ENCODE measurements at regions not wholly inside any gene's neighbourhood (a gene's known extent, or its start where the extent isn't known, plus 50 kb on each side); places are given as distances from the start of the nearest gene placed in this dataset.

- H3K9ac ChIP-seq (ENCODE audit: low read length): no peak overlapping the region
- RAD21 ChIA-PET (ENCODE audit: low non-redundant PET in 1 of 2, low total read pairs in 2 of 2, uncharacterized antibody in 2 of 2, unreplicated experiment in 2 of 2): no interaction called here
Observed at GRCh38 chr1:178574345-178574744, 61.4 kb downstream of the TEX35 start.

GRCh38 chr1:178575611-178576361, 62.9 kb downstream of the TEX35 start:
- BruUV-seq (replicated peaks): no TSS peak
- TF ChIP-seq TCF7L2 (IDR thresholded peaks at IDR 0.05; ENCODE audit: borderline replicate concordance, extremely low read depth, insufficient read depth, insufficient read length) (no peak), ZFX (IDR thresholded peaks at IDR 0.05) (no peak), CEBPB (IDR thresholded peaks at IDR 0.05; ENCODE audit: low read depth) (no peak), SRF (IDR thresholded peaks at IDR 0.05; ENCODE audit: low read depth) (no peak), EZH2 (IDR thresholded peaks at IDR 0.05) (no peak), CBX3 (IDR thresholded peaks at IDR 0.05; ENCODE audit: low read depth) (no peak), ZNF274 (IDR thresholded peaks at IDR 0.05; ENCODE audit: low read depth, low read length) (no peak), POLR2AphosphoS5 (IDR thresholded peaks at IDR 0.05; ENCODE audit: low read depth, low read length) (no peak), SIN3A (IDR thresholded peaks at IDR 0.05; ENCODE audit: low read depth) (no peak)
- TF ChIP-seq, protein P1, sequence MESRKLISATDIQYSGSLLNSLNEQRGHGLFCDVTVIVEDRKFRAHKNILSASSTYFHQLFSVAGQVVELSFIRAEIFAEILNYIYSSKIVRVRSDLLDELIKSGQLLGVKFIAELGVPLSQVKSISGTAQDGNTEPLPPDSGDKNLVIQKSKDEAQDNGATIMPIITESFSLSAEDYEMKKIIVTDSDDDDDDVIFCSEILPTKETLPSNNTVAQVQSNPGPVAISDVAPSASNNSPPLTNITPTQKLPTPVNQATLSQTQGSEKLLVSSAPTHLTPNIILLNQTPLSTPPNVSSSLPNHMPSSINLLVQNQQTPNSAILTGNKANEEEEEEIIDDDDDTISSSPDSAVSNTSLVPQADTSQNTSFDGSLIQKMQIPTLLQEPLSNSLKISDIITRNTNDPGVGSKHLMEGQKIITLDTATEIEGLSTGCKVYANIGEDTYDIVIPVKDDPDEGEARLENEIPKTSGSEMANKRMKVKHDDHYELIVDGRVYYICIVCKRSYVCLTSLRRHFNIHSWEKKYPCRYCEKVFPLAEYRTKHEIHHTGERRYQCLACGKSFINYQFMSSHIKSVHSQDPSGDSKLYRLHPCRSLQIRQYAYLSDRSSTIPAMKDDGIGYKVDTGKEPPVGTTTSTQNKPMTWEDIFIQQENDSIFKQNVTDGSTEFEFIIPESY (IDR thresholded peaks at IDR 0.05; ENCODE audit: extremely low read depth, insufficient replicate concordance, low read length): no peak
- no peaks in the 10 kb centered on the region for H3K79me2 ChIP-seq (ENCODE audit: insufficient read depth, low read length)
- ATAC-seq (no peak), DNase-seq (ENCODE audit: low read depth, low spot score) (no peak)
- H3K9me3 ChIP-seq (ENCODE audit: control insufficient read depth in 1 of 2, insufficient read depth in 1 of 2, low read depth in 1 of 2, low read length in 2 of 2): no peaks in the 10 kb centered on the region
- ChIA-PET CTCF (interaction anchor here (1.2 kb wide), 1 partner anchor 74 kb away, joined by 3 read pairs; no protein-coding TSS in a partner anchor), POLR2A (no interaction called here), RAD21 (ENCODE audit: low non-redundant PET in 1 of 2, low total read pairs in 2 of 2, uncharacterized antibody in 2 of 2, unreplicated experiment in 2 of 2) (no interaction called here)
- H3K4me2 ChIP-seq (ENCODE audit: low read length): no peak overlapping the region
- no peaks in the 10 kb centered on the region for H3K4me1 ChIP-seq (ENCODE audit: control insufficient read depth in 1 of 2, insufficient read depth in 2 of 2, low read length in 2 of 2)
- no peak overlapping the region for H2AFZ ChIP-seq (ENCODE audit: low read depth, low read length, poor library complexity, severe bottlenecking)
- no peaks in the 10 kb centered on the region for H3K27me3 ChIP-seq (ENCODE audit: insufficient read depth, low read length)
- H3K9ac ChIP-seq (ENCODE audit: low read length): no peak overlapping the region
- H3K36me3 ChIP-seq (ENCODE audit: control insufficient read depth in 1 of 2, insufficient read depth in 2 of 2, low read length in 2 of 2): no peaks in the 10 kb centered on the region
- H4K20me1 ChIP-seq (ENCODE audit: insufficient read depth): no peaks in the 10 kb centered on the region
- no peaks in the 10 kb centered on the region for H3K9me2 ChIP-seq (ENCODE audit: insufficient read depth)
- no peak overlapping the region for H3K4me3 ChIP-seq (replicated peaks in 1 of 2; ENCODE audit: low read depth in 1 of 2, low read length in 2 of 2)
- no peak overlapping the region for H3K27ac ChIP-seq (ENCODE audit: low read depth, low read length)
- intact Hi-C loops (cut with micrococcal nuclease): no loop called here

More at GRCh38 chr1:178574345-178574744, 61.4 kb downstream of the TEX35 start:
- H3K9me3 ChIP-seq (ENCODE audit: control insufficient read depth in 1 of 2, insufficient read depth in 1 of 2, low read depth in 1 of 2, low read length in 2 of 2): no peaks in the 10 kb centered on the region
- ChIA-PET POLR2A (no interaction called here), CTCF (no interaction called here)
- BruUV-seq (replicated peaks): no TSS peak
- no peak overlapping the region for H3K4me3 ChIP-seq (replicated peaks in 1 of 2; ENCODE audit: low read depth in 1 of 2, low read length in 2 of 2)
- H3K27me3 ChIP-seq (ENCODE audit: insufficient read depth, low read length): no peaks in the 10 kb centered on the region
- no peak for TF ChIP-seq POLR2AphosphoS5 (IDR thresholded peaks at IDR 0.05; ENCODE audit: low read depth, low read length)
- TF ChIP-seq SRF (IDR thresholded peaks at IDR 0.05; ENCODE audit: low read depth): no peak
- no peak for TF ChIP-seq JUND (IDR thresholded peaks at IDR 0.05)
- no peak for TF ChIP-seq EGR1 (IDR thresholded peaks at IDR 0.05; ENCODE audit: low read depth)
- no peak for TF ChIP-seq ZNF274 (IDR thresholded peaks at IDR 0.05; ENCODE audit: low read depth, low read length)
- TF ChIP-seq ZFX (IDR thresholded peaks at IDR 0.05): no peak
- TF ChIP-seq, protein P2, sequence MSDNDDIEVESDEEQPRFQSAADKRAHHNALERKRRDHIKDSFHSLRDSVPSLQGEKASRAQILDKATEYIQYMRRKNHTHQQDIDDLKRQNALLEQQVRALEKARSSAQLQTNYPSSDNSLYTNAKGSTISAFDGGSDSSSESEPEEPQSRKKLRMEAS (IDR thresholded peaks at IDR 0.05): no peak
- no peak for TF ChIP-seq CBX3 (IDR thresholded peaks at IDR 0.05; ENCODE audit: low read depth)
- TF ChIP-seq CEBPB (IDR thresholded peaks at IDR 0.05; ENCODE audit: low read depth): no peak
- no peak for TF ChIP-seq EZH2 (IDR thresholded peaks at IDR 0.05)
- no peak for TF ChIP-seq YY1 (IDR thresholded peaks at IDR 0.05; ENCODE audit: extremely low read depth, insufficient replicate concordance, low read depth, low read length)
- TF ChIP-seq FOSL1 (IDR thresholded peaks at IDR 0.05; ENCODE audit: low read depth): no peak
- intact Hi-C loops (cut with micrococcal nuclease): no loop called here
- H3K79me2 ChIP-seq (ENCODE audit: insufficient read depth, low read length): no peaks in the 10 kb centered on the region
- no peaks in the 10 kb centered on the region for H4K20me1 ChIP-seq (ENCODE audit: insufficient read depth)
- no peak overlapping the region for H3K27ac ChIP-seq (ENCODE audit: low read depth, low read length)
- no peak for ATAC-seq
- no peaks in the 10 kb centered on the region for H3K4me1 ChIP-seq (ENCODE audit: control insufficient read depth in 1 of 2, insufficient read depth in 2 of 2, low read length in 2 of 2)
- no peak overlapping the region for H2AFZ ChIP-seq (ENCODE audit: low read depth, low read length, poor library complexity, severe bottlenecking)
- no peaks in the 10 kb centered on the region for H3K36me3 ChIP-seq (ENCODE audit: control insufficient read depth in 1 of 2, insufficient read depth in 2 of 2, low read length in 2 of 2)
- DNase-seq (ENCODE audit: low read depth, low spot score): no peak
- no peaks in the 10 kb centered on the region for H3K9me2 ChIP-seq (ENCODE audit: insufficient read depth)
- no peak overlapping the region for H3K4me2 ChIP-seq (ENCODE audit: low read length)
